ENCODE measurements at regions not wholly inside any gene's neighbourhood (a gene's known extent, or its start where the extent isn't known, plus 50 kb on each side); places are given as distances from the start of the nearest gene placed in this dataset.

DNA sequence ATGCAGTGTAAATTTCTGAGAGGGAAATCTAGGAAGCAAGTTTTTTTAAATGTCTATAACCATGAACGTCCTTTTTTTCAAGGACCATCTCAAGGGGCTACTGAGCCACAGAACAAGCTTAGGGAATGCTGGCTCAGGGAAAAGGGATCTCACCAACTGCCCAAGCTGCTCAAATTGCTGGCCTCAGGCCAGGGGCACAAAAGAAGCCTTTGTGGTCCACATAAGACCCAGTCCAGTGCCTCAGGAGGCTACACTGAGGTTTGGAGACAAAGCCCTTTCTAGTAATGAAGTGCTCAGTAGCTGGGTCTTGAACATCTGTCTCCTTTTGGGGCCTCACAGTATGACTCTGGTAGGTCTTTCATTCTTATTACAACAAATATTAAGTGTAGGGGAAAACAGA is 305.5 kb downstream of the RAB28 start:
- TF ChIP-seq CTCF (conservative IDR thresholded peaks at IDR 0.05) (no peak), EZH2 (IDR thresholded peaks at IDR 0.05; ENCODE audit: low read depth) (no peak)
- DNase-seq, result no peak
- Histone ChIP-seq H3K9me3 (ENCODE audit: insufficient read depth, low read depth) (no peaks in the 10 kb centered on the region), H3K4me2 (no peak overlapping the region), H2AFZ (no peak overlapping the region), H3K27ac (no peak overlapping the region), H3F3A (ENCODE audit: insufficient read depth, low read depth) (no peaks in the 10 kb centered on the region), H3K4me3 (no peak overlapping the region), H4K20me1 (ENCODE audit: insufficient read depth) (no peaks in the 10 kb centered on the region), H3K79me2 (ENCODE audit: low read depth) (no peaks in the 10 kb centered on the region), H3K27me3 (ENCODE audit: insufficient read depth, low read depth) (no peaks in the 10 kb centered on the region), H3K4me1 (replicated peaks; ENCODE audit: insufficient read depth) (no peaks in the 10 kb centered on the region), H3K36me3 (ENCODE audit: low read depth) (no peaks in the 10 kb centered on the region), H3K9me2 (ENCODE audit: insufficient read depth) (no peaks in the 10 kb centered on the region)
- ChIA-PET POLR2A (ENCODE audit: unreplicated experiment) (no interaction called here), CTCF (no interaction called here)
- intact Hi-C loops (cut with micrococcal nuclease; ENCODE audit: unreplicated experiment), result no loop called here
- no TSS peak for BruUV-seq (replicated peaks)

- Histone ChIP-seq H3F3A (ENCODE audit: insufficient read depth, low read depth) (no peaks in the 10 kb centered on the region), H4K20me1 (ENCODE audit: insufficient read depth) (no peaks in the 10 kb centered on the region), H3K4me1 (replicated peaks; ENCODE audit: insufficient read depth) (no peaks in the 10 kb centered on the region), H2AFZ (no peak overlapping the region), H3K36me3 (ENCODE audit: low read depth) (no peaks in the 10 kb centered on the region), H3K79me2 (ENCODE audit: low read depth) (no peaks in the 10 kb centered on the region), H3K9me2 (ENCODE audit: insufficient read depth) (no peaks in the 10 kb centered on the region), H3K27me3 (ENCODE audit: insufficient read depth, low read depth) (no peaks in the 10 kb centered on the region), H3K27ac (no peak overlapping the region), H3K4me2 (no peak overlapping the region), H3K9me3 (ENCODE audit: insufficient read depth, low read depth) (no peaks in the 10 kb centered on the region), H3K4me3 (no peak overlapping the region)
- POLR2A ChIA-PET (ENCODE audit: unreplicated experiment), result no interaction called here
- CTCF ChIA-PET, result no interaction called here
- BruUV-seq (replicated peaks), result no TSS peak
- intact Hi-C loops (cut with micrococcal nuclease; ENCODE audit: unreplicated experiment), result no loop called here
- TF ChIP-seq CTCF (conservative IDR thresholded peaks at IDR 0.05) (no peak), EZH2 (IDR thresholded peaks at IDR 0.05; ENCODE audit: low read depth) (no peak)
- no peak for DNase-seq
Measured at GRCh38 chr4:13176741-13177142, 307.4 kb downstream of the RAB28 start.

GRCh38 chr4:13174926-13175325 is 309.2 kb downstream of the RAB28 start:
- Histone ChIP-seq H3K4me1 (replicated peaks; ENCODE audit: insufficient read depth) (no peaks in the 10 kb centered on the region), H3K27me3 (ENCODE audit: insufficient read depth, low read depth) (no peaks in the 10 kb centered on the region), H2AFZ (no peak overlapping the region), H3K36me3 (ENCODE audit: low read depth) (no peaks in the 10 kb centered on the region), H3K9me3 (ENCODE audit: insufficient read depth, low read depth) (no peaks in the 10 kb centered on the region), H3K9me2 (ENCODE audit: insufficient read depth) (no peaks in the 10 kb centered on the region), H3K27ac (no peak overlapping the region), H3F3A (ENCODE audit: insufficient read depth, low read depth) (no peaks in the 10 kb centered on the region), H3K4me3 (no peak overlapping the region), H4K20me1 (ENCODE audit: insufficient read depth) (no peaks in the 10 kb centered on the region), H3K4me2 (no peak overlapping the region), H3K79me2 (ENCODE audit: low read depth) (no peaks in the 10 kb centered on the region)
- intact Hi-C loops (cut with micrococcal nuclease; ENCODE audit: unreplicated experiment), result no loop called here
- DNase-seq, result no peak
- TF ChIP-seq CTCF (conservative IDR thresholded peaks at IDR 0.05), result no peak
- TF ChIP-seq EZH2 (IDR thresholded peaks at IDR 0.05; ENCODE audit: low read depth), result no peak
- ChIA-PET CTCF (no interaction called here), POLR2A (ENCODE audit: unreplicated experiment) (no interaction called here)
- BruUV-seq (replicated peaks), result no TSS peak

All from PC-9 (cell line).